GM20431 (cell line): ENCODE measurements at regions not wholly inside any gene's neighbourhood (a gene's known extent, or its start where the extent isn't known, plus 50 kb on each side); places are given as distances from the start of the nearest gene placed in this dataset.
"Not testable (repeated sequence)": the region's sequence is repeated elsewhere in the genome, so short reads cannot be mapped to it uniquely, and the experiment has no call there.

Experiments used
- in situ Hi-C: fragments of 300-500 bp; cut with MseI, MboI; formaldehyde crosslinking; loops from one replicate; pipeline ENCODE4 v1.15.0; 2020; ENCODE audit warnings: low sequenced_read_pairs; ENCODE audit not compliant: unreplicated experiment

DNA sequence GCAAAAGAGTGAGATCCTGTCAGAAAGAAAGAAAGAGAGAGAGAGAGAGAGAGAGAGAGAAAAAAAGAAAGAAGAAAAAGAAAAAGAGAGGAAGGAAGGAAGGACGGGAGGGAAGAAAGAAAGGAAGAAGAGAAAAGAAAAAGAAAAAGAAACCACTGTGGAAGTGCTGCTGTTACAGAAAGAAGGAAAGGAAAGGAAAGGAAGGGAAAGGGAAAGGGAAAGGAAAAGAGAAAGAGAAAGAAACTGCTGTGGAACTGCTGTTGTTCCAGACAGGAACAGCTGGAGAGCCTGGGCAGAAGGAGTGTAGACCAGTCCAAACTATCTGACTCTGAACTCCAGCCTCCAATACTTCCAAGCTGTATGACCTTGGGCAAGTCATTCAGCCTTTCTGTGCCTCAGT, 220.7 kb upstream of the WWC1 start:
- in situ Hi-C loops, result no loop called here

DNA sequence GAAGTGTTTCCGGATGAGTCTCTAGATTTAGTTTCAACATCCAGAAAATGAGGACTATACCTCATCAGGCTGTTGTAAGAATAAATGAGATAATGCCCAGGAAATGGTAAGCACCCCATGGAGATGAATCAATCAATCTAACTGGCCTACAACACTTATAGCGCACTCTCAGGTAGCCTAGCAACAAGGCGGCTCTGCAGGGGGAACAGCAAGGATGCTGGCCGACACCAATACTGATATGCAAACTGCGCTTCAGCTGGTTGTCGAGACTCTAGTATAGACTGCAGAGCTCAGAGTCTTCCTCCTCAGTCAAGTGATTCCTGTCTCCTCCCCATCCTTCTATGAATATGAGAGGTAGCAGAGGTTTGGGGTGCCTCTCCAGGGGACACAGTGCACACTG, 218.8 kb upstream of the WWC1 start:
- in situ Hi-C loops, result no loop called here

GRCh38 chr5:168073311-168073710, 218.1 kb upstream of the WWC1 start:
- in situ Hi-C loops, result no loop called here

- in situ Hi-C loops, result no loop called here
Observed at GRCh38 chr5:168073991-168074800, 217.2 kb upstream of the WWC1 start.

- in situ Hi-C loops, result no loop called here
Observed at GRCh38 chr5:168075387-168075786, 216.1 kb upstream of the WWC1 start.

- in situ Hi-C loops, result no loop called here
Observed at GRCh38 chr5:168076561-168076991, 214.9 kb upstream of the WWC1 start.

DNA sequence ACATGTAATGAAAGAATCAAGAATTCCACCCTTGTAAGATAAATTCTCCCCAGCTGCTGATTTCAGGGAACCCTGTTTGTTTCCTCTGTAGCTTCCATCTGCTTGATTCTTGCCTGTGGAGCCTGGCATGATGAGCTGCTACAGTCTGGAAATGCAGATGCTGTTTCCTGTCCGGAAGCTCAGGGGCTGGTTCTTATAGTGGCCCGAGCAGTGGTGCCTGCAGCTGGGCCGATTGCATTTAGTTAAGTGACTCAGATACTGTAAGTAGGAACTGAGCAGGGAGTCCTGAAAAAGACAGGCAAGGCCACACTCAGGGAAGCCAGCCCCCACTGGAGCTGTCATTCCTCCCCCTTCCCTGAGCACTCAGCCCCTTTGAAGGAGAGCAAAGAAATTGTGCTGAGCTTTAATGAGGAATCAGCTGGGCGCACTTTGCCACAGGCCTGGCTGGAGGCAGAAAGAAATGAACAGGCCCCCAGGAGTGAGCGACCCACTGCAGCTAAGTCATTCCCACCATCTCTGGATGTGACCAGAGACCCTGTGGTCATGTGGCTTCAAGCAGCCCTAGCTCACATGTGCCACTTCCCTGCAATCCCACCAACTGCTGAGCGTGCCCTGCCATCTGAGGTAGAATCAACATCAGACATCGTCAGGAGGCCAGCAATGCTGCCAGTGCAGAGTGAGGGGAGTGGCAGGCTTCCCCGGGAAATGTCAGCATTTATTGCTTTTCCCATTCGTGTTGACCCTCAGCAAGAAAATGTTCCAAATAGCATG, 206.0 kb upstream of the WWC1 start:
- in situ Hi-C loops, result no loop called here

DNA sequence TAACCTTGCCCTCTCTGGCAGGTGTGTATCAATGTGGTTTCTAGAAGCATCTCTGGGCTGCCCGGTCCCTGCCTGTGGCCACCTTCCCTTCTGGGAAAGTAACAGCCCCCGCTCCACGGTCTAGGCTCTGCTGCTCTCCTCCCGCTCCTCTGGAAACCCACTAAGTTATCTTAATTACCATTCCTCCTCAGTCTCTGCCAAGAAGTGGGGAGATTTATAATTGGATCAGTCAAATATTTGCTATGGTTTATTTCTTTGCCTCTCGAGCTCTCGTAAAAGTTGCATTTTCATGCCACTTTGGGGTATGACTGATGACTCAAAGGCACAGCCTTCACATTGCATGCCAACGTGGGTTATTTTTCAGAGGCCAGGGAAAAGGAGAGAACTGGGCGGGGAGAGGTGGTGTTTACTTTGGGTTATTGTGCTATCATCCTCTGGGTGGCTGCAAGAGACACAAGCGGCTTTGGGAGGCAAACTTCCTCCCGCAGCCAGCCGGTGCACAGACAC, 205.3 kb upstream of the WWC1 start:
- in situ Hi-C loops, result no loop called here

GRCh38 chr5:168086746-168087145, 204.7 kb upstream of the WWC1 start:
- in situ Hi-C loops, result no loop called here

DNA sequence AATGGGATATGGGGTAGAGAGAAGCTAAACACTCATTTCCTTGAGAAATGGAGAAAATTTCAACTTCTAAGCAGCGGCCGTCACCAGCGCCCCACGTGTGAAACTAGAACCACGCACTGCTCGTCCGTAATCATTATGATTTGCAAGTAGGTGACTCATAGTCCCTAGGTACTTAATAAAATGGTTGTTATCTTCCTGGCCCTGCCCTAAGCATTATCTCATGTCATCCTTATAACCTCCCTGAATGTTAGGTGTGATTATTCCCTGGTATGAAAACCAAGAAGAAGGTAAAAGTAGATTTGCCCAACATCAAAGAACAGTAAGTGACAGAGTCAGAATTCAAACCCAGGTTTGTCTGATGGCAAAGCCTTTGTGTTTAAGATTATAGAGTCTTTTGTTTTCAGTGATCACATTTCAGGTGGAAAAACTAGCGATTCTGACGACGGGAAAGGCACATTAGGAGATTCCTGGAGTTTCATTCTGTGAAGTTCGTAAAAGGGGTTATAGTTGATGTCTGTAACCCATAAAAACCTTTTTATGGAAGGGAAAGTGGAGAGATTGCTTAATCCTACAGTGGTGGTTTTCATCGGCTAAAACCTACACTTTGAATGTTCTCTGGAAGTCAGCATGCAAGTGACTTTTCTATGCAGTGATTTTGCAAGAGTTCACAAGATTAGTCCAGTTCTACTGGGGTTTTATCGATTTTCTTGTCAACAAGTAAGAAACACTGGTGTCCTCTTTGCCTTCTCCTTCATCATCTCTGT, 202.9 kb upstream of the WWC1 start:
- in situ Hi-C loops, result no loop called here

DNA sequence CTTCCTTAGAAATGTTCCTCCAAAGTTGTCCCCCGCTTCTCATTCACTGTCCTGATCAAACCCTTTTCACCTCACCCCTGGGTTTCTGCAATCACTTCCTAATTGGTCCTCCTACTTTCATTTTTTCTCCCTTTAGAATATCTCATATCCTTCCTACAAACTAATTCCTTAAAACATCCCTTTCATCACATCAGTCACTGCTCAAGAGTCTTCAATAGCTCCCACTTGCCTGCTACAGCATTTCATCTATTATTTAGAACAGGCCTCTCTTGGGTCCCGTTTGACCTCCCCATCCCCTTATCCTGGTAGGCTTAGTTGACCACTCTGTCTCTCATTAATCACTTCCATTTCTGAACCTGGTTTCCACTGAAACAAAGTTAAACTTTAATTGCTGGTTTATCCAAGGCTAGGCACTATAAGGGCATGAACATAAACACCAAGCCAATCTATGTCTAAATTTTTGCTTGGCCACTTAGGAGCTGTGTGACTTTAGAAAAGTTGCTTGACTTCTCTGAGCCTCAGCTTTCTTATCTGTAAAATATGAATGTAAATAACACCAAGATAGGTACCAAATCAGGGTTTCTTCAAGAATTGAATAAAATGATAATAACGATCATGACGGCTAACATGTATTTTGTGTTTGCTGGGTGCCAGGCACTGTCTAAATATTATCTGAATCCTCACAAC, 202.1 kb upstream of the WWC1 start:
- in situ Hi-C loops, result no loop called here

- in situ Hi-C loops, result no loop called here
Observed at GRCh38 chr5:168092209-168093185, 198.9 kb upstream of the WWC1 start.

DNA sequence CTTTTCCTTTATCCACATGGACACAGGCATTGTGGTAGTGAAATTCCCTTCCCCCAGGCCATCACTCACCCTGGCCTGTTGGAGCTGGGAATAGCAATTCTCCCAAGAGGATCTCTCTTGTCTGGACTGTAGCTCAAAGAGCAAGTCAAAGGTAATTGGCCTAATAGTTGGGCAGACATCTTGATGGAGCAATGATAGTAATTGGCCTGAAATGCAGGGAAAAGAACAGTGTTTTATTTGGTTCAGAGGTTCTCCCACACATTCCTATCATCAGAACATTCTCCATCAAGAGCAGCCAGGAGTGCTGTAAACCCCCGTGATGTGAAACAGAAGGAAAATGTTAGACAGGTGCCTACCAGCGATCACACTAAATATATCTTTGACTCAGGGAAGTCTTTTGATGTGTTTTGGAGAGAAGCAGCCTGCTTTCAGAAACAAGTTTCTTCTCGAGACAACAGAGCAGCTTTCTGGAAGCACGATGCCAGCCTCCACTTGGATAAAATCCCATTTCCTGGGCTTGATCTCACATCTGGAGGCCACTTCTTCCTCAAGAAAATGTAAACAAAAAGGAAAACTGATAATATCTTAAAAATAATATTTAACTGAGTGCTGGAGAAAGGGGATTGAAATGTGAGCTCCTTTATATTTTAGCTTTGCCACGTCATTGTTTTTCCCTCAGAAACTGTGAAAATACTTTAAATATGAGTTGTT, 198.1 kb upstream of the WWC1 start:
- in situ Hi-C loops, result no loop called here

DNA sequence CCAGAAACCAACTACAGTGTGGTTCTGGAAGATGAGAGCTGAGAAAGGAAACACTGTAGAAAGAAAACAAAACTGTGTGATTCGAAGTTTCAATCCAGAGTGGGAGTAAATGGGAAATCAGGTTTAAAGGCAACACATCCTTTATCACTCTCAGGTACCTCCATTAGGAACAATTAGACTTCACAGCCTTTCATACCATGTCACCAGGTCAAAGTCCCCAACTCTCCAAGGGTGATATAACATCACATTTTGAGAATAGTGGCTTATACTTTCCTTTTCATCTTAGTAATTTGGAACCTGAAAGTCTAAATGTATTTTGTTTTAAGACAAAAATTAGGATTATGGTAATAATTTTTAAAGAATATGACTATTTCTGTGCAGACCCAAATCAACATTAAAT, 194.9 kb upstream of the WWC1 start:
- in situ Hi-C loops, result no loop called here

GRCh38 chr5:168097876-168098653, 193.4 kb upstream of the WWC1 start:
- in situ Hi-C loops, result no loop called here

DNA sequence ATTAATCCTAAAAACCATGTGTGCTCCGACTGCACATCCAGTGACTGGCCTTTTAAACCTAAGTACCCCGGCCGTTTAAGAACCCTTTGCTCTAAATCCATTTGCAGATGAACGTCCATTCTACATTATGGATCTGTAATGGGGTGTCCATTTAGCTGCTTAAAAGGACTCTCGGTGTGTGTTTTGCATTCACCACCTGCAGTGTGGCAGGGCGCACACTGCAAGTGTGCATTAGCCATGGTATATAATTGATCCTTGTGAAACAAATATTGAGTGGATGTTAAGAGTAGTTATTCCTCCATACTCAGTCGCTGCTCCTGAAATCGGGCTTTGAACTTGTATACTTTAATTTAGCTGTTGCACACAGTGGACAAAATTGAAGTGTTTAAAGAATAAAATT, 190.1 kb upstream of the WWC1 start:
- in situ Hi-C loops, result no loop called here

DNA sequence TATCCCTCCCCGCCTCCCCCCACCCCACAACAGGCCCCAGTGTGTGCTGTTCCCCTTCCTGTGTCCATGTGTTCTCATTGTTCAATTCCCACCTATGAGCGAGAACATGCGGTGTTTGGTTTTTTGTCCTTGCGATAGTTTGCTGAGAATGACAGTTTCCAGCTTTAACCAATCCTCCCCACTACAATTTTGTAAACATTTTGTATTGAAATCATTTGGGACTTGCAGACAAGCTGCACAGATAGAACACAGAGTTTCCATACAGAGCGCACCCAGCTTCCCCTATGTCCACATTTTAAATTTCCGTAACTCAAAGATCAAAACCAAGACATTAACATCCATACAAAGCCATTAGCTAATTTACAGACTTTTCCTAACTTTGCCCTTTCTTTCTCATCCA, 188.4 kb upstream of the WWC1 start:
- in situ Hi-C loops, result not testable (repeated sequence)

GRCh38 chr5:168104350-168104749, 187.1 kb upstream of the WWC1 start:
- in situ Hi-C loops, result no loop called here
